ENCODE measurements at regions not wholly inside any gene's neighbourhood (a gene's known extent, or its start where the extent isn't known, plus 50 kb on each side); places are given as distances from the start of the nearest gene placed in this dataset.

DNA sequence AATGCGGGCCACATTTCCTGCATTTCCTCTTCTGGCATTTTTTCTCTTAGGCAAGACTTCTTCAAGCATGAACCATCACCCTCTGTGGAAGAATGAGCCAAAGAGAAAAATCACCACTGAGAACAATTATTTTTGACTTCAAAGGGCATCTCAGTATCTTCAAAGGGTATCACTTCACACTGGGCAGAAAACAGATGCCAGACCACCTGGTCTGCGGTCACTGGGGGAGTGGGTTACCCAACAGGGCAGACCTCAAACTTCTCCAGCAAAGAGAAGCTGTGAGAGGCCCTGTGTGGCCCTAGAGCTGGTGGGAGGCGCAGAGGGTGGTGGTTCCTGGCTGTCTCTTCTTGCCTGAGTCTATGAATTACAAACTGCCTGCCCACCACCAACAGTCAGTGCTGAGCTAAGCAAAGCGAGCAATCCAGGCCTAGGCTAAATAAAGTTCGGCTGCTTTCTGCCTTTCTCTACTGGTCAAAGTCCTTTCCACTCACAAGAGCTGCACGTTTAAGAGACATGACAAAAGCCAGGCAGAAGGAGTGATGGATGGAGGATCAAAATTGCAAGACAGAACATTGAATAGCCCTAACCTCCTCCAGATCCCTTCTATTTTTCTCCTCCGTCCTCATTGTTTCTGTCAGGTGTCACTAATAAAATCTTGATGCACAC lies 602.7 kb upstream of the CDH5 start:
- TF ChIP-seq CTCF (IDR thresholded peaks at IDR 0.05 in 2 of 3, conservative IDR thresholded peaks at IDR 0.05 in 1 of 3; ENCODE audit: borderline replicate concordance in 1 of 3, insufficient read depth in 1 of 3, low read depth in 2 of 3, low read length in 2 of 3) (no peak), SRF (IDR thresholded peaks at IDR 0.05; ENCODE audit: low read depth) (no peak), EZH2phosphoT487 (IDR thresholded peaks at IDR 0.05; ENCODE audit: borderline replicate concordance) (no peak), POLR2A (IDR thresholded peaks at IDR 0.05; ENCODE audit: borderline replicate concordance, extremely low read depth, insufficient read depth, insufficient read length) (no peak), MAX (IDR thresholded peaks at IDR 0.05) (no peak)
